Fibroblast of lung (primary cell): ENCODE measurements at regions not wholly inside any gene's neighbourhood (a gene's known extent, or its start where the extent isn't known, plus 50 kb on each side); places are given as distances from the start of the nearest gene placed in this dataset.

Experiments
- EZH2 ChIP-seq: IDR thresholded peaks from 2 replicates; pipeline ENCODE4 v1.5.1; 2012; ENCODE audit warnings: low read length, control low read depth, mild to moderate bottlenecking; ENCODE audit errors: missing control alignments
- TF ChIP-seq, protein P1 (sequence below), 2 donors: IDR thresholded peaks in 1 of 2; conservative IDR thresholded peaks in 1 of 2; 1 replicate in 1 of 2; 2 replicates in 1 of 2; pipeline ENCODE4 v1.5.1; 2011 to 2012; ENCODE audit warnings: low read length in 2 of 2, control low read depth in 1 of 2, inconsistent platforms in 1 of 2, low read depth in 1 of 2, mild to moderate bottlenecking in 1 of 2

DNA sequence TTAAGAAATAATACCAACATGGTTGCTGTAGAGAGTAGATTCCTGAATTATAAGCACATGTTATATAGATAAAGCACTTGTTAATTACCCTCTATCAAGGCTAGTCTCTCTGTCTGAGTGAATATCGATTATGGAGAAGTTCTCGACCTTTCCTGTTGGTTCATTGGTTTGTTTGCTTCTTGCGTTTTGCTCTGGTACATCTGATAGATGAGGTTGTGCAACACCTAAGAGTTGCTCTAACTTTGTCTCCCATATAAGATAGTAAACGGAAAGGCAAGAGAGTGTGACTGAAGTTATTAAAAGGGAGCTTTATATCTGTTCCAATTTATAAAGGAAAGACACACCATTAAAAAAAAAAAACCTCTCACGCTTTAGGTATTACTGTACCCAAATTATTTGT, 69.0 kb downstream of the PYDC2 start:
- TF ChIP-seq EZH2, result no peak
- TF ChIP-seq, protein P1, sequence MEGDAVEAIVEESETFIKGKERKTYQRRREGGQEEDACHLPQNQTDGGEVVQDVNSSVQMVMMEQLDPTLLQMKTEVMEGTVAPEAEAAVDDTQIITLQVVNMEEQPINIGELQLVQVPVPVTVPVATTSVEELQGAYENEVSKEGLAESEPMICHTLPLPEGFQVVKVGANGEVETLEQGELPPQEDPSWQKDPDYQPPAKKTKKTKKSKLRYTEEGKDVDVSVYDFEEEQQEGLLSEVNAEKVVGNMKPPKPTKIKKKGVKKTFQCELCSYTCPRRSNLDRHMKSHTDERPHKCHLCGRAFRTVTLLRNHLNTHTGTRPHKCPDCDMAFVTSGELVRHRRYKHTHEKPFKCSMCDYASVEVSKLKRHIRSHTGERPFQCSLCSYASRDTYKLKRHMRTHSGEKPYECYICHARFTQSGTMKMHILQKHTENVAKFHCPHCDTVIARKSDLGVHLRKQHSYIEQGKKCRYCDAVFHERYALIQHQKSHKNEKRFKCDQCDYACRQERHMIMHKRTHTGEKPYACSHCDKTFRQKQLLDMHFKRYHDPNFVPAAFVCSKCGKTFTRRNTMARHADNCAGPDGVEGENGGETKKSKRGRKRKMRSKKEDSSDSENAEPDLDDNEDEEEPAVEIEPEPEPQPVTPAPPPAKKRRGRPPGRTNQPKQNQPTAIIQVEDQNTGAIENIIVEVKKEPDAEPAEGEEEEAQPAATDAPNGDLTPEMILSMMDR (conservative IDR thresholded peaks at IDR 0.05 in 1 of 2, IDR thresholded peaks at IDR 0.05 in 1 of 2; ENCODE audit: low read depth in 1 of 2, low read length in 2 of 2), result no peak
